ENCODE measurements at regions not wholly inside any gene's neighbourhood (a gene's known extent, or its start where the extent isn't known, plus 50 kb on each side); places are given as distances from the start of the nearest gene placed in this dataset.

GRCh38 chr10:111392910-111393309 lies 316.1 kb downstream of the ADRA2A start:
- Histone ChIP-seq H3K4me3 (ENCODE audit: low read depth in 1 of 2, low read length in 2 of 2) (no peak overlapping the region), H3K9me3 (ENCODE audit: control insufficient read depth in 1 of 2, low read length in 2 of 2) (no peaks in the 10 kb centered on the region), H3K27me3 (ENCODE audit: low read depth, low read length) (no peaks in the 10 kb centered on the region), H3K36me3 (ENCODE audit: control insufficient read depth in 1 of 2, insufficient read depth in 2 of 2, low read length in 2 of 2) (no peaks in the 10 kb centered on the region), H3K27ac (ENCODE audit: low read length) (no peak overlapping the region), H3K4me1 (ENCODE audit: control insufficient read depth in 1 of 2, insufficient read depth in 2 of 2, low read length in 2 of 2) (no peaks in the 10 kb centered on the region)

DNA sequence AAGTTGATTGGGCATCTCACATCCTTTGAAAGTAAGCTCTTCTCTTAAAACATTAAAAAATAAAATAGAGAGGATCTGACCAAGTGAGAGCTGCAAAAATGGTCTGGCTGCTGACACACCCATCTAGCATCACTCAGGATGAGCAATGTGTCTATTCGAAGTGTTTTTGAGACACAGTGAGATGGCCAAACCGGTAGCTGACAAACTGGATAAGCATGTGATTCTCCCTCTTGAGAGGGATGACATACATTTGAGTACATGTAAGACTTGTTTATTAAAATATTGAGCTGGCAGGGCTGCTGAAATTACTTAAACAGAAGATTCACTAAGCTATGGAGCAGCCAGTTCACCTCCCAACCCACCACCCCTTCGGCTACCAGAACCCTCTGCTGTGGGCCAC lies 333.9 kb downstream of the ADRA2A start:
- Histone ChIP-seq H3K4me1 (ENCODE audit: control insufficient read depth in 1 of 2, insufficient read depth in 2 of 2, low read length in 2 of 2) (no peaks in the 10 kb centered on the region), H3K27me3 (ENCODE audit: low read depth, low read length) (no peaks in the 10 kb centered on the region), H3K9me3 (ENCODE audit: control insufficient read depth in 1 of 2, low read length in 2 of 2) (no peaks in the 10 kb centered on the region), H3K36me3 (ENCODE audit: control insufficient read depth in 1 of 2, insufficient read depth in 2 of 2, low read length in 2 of 2) (no peaks in the 10 kb centered on the region), H3K27ac (ENCODE audit: low read length) (no peak overlapping the region), H3K4me3 (ENCODE audit: low read depth in 1 of 2, low read length in 2 of 2) (no peak overlapping the region)

DNA sequence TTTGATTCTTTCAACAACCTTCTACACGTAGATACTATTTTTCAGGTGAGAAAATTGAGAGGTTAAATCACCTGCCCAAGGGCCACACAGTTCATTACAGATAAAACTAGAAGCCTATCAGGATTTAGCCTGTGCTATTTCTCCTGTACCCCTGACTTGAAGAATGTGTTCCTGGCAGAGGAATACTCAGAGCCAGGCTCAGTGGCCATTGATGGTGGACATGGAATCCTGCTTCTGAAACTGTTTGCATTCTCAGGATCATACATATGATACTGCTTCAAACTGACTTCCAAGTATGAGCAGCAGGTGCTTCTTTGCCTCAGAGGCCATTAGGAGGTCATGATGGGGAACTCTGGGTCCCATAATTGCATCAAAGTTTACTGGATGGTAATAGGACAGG lies 348.6 kb downstream of the ADRA2A start:
- H3K9me3 ChIP-seq (ENCODE audit: control insufficient read depth in 1 of 2, low read length in 2 of 2) = no peaks in the 10 kb centered on the region
- no peaks in the 10 kb centered on the region for H3K4me1 ChIP-seq (ENCODE audit: control insufficient read depth in 1 of 2, insufficient read depth in 2 of 2, low read length in 2 of 2)
- no peak overlapping the region for H3K4me3 ChIP-seq (ENCODE audit: low read depth in 1 of 2, low read length in 2 of 2)
- no peak overlapping the region for H3K27ac ChIP-seq (ENCODE audit: low read length)
- H3K27me3 ChIP-seq (ENCODE audit: low read depth, low read length) = no peaks in the 10 kb centered on the region
- H3K36me3 ChIP-seq (ENCODE audit: control insufficient read depth in 1 of 2, insufficient read depth in 2 of 2, low read length in 2 of 2) = no peaks in the 10 kb centered on the region

DNA sequence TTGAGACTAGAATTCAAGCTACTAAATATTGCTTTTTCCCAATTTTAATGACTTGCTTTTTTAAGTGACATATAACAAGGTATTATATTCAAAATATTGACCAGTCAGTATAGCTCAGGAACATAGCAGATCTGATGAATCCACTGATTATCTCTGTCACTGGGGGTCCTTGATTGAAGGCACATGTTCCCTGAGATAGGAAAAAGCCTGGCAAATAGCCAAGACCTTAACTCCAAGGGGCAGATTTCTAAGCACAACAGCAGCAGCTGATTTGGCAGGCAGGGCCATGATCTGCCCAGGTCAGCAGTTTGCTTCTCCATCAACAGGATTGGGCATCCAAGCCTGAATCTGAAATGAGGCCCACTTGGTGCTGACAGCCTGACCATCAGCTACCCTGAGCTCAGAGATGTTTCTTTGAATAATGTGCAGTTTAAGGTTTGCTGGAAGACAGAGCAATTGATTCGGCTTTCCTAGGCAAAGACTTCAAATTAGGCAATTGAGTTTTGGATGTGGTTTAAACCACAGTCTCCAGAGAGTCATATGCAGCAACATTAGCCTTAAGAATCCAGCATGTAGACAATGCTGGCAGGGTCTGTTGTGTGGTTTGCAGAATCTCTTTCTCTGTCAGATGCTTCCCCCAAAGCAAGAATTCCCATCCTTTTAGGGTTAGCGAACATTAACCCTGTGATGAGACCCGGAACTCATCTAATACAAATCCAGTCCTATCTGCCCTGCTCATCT lies 352.6 kb downstream of the ADRA2A start:
- Histone ChIP-seq H3K9me3 (ENCODE audit: control insufficient read depth in 1 of 2, low read length in 2 of 2) (no peaks in the 10 kb centered on the region), H3K4me1 (ENCODE audit: control insufficient read depth in 1 of 2, insufficient read depth in 2 of 2, low read length in 2 of 2) (no peaks in the 10 kb centered on the region), H3K27ac (ENCODE audit: low read length) (no peak overlapping the region), H3K36me3 (ENCODE audit: control insufficient read depth in 1 of 2, insufficient read depth in 2 of 2, low read length in 2 of 2) (no peaks in the 10 kb centered on the region), H3K27me3 (ENCODE audit: low read depth, low read length) (no peaks in the 10 kb centered on the region), H3K4me3 (ENCODE audit: low read depth in 1 of 2, low read length in 2 of 2) (no peak overlapping the region)

DNA sequence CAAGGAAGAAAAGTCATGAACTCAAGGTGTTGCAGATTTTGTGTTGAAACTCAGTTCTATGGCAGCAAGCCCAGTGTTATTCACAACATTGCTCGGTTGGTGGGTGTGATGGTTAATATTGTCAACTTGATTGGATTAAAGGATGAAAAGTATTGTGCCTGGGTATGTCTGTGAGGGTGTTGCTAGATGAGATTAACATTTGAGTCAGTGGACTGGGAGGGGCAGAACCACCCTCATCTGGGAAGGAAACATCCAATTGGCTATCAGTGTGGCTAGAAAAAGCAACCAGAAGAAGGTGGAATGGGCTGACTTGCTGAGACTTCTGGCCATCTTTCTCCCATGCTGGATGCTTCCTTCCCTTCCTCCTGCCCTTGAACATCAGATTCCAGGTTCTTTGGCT lies 353.2 kb downstream of the ADRA2A start:
- Histone ChIP-seq H3K4me1 (ENCODE audit: control insufficient read depth in 1 of 2, insufficient read depth in 2 of 2, low read length in 2 of 2) (no peaks in the 10 kb centered on the region), H3K9me3 (ENCODE audit: control insufficient read depth in 1 of 2, low read length in 2 of 2) (no peaks in the 10 kb centered on the region), H3K36me3 (ENCODE audit: control insufficient read depth in 1 of 2, insufficient read depth in 2 of 2, low read length in 2 of 2) (no peaks in the 10 kb centered on the region), H3K27me3 (ENCODE audit: low read depth, low read length) (no peaks in the 10 kb centered on the region), H3K4me3 (ENCODE audit: low read depth in 1 of 2, low read length in 2 of 2) (no peak overlapping the region), H3K27ac (ENCODE audit: low read length) (no peak overlapping the region)

DNA sequence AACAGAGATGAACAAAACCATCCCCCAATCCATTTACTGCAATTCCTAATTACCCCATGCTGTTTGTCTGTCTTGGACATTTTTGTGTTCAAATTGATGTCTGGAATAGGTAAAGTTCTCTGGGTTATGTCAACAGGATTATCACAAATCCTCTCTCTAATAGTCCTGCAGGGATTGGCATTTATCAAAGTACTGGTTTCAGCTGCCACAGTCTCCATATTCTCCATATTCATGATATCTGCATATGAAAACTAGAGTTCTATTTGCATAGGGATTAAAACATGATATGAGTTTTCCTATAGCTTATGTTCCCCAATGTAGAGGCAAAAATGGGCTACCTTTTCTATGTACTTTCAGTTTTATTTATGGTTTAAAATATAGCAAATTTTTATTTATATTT lies 355.8 kb downstream of the ADRA2A start:
- H3K9me3 ChIP-seq (ENCODE audit: control insufficient read depth in 1 of 2, low read length in 2 of 2) = no peaks in the 10 kb centered on the region
- no peak overlapping the region for H3K4me3 ChIP-seq (ENCODE audit: low read depth in 1 of 2, low read length in 2 of 2)
- H3K27me3 ChIP-seq (ENCODE audit: low read depth, low read length) = no peaks in the 10 kb centered on the region
- H3K36me3 ChIP-seq (ENCODE audit: control insufficient read depth in 1 of 2, insufficient read depth in 2 of 2, low read length in 2 of 2) = no peaks in the 10 kb centered on the region
- H3K4me1 ChIP-seq (ENCODE audit: control insufficient read depth in 1 of 2, insufficient read depth in 2 of 2, low read length in 2 of 2) = no peaks in the 10 kb centered on the region
- H3K27ac ChIP-seq (ENCODE audit: low read length) = no peak overlapping the region

DNA sequence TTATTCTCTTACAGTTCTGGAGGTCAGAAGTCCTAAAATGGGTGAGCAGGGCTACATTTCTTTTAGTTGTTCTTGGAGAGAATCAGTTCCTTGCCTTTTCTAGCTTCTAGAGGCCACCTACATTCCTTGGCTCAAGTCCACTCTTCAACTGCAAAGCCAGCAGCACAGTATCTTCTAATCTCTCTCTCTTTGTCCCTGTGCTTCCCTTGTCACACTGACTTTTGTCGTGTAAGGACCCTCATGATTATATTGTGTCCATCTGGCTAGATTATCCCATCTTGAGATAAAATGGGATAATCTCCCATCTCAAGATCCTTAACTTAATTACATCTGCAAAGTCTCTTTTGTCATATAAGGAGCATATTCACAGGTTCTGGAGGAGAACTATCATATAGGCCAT lies 359.0 kb downstream of the ADRA2A start:
- no peaks in the 10 kb centered on the region for H3K27me3 ChIP-seq (ENCODE audit: low read depth, low read length)
- no peak overlapping the region for H3K27ac ChIP-seq (ENCODE audit: low read length)
- no peaks in the 10 kb centered on the region for H3K36me3 ChIP-seq (ENCODE audit: control insufficient read depth in 1 of 2, insufficient read depth in 2 of 2, low read length in 2 of 2)
- H3K4me3 ChIP-seq (ENCODE audit: low read depth in 1 of 2, low read length in 2 of 2) = no peak overlapping the region
- no peaks in the 10 kb centered on the region for H3K4me1 ChIP-seq (ENCODE audit: control insufficient read depth in 1 of 2, insufficient read depth in 2 of 2, low read length in 2 of 2)
- H3K9me3 ChIP-seq (ENCODE audit: control insufficient read depth in 1 of 2, low read length in 2 of 2) = no peaks in the 10 kb centered on the region

- H3K4me1 ChIP-seq (ENCODE audit: control insufficient read depth in 1 of 2, insufficient read depth in 2 of 2, low read length in 2 of 2) = no peaks in the 10 kb centered on the region
- no peaks in the 10 kb centered on the region for H3K36me3 ChIP-seq (ENCODE audit: control insufficient read depth in 1 of 2, insufficient read depth in 2 of 2, low read length in 2 of 2)
- H3K27me3 ChIP-seq (ENCODE audit: low read depth, low read length) = no peaks in the 10 kb centered on the region
- H3K9me3 ChIP-seq (ENCODE audit: control insufficient read depth in 1 of 2, low read length in 2 of 2) = no peaks in the 10 kb centered on the region
- H3K27ac ChIP-seq (ENCODE audit: low read length) = no peak overlapping the region
- no peak overlapping the region for H3K4me3 ChIP-seq (ENCODE audit: low read depth in 1 of 2, low read length in 2 of 2)
These were observed 362.4 kb downstream of the ADRA2A start for GRCh38 chr10:111439034-111439842.

DNA sequence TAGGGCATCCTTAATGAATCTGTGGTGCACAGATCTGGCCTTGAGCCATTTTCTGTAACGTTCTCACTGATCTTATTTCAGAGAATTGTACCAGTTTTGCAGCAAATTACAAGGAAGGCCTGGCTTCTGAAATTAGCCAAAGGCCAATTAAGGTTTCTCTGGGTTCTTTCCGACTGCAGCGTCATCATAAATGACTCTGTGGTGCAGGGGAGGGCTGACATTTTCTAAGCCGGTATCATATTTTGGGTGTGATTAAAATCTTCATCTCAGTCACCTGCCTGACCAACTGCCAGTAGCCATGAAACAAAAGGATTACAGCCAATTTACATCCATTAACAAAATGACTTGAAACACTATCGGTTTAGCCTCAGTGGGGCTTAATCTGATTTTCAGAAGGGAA lies 363.7 kb downstream of the ADRA2A start:
- no peaks in the 10 kb centered on the region for H3K27me3 ChIP-seq (ENCODE audit: low read depth, low read length)
- no peak overlapping the region for H3K27ac ChIP-seq (ENCODE audit: low read length)
- H3K36me3 ChIP-seq (ENCODE audit: control insufficient read depth in 1 of 2, insufficient read depth in 2 of 2, low read length in 2 of 2) = no peaks in the 10 kb centered on the region
- H3K9me3 ChIP-seq (ENCODE audit: control insufficient read depth in 1 of 2, low read length in 2 of 2) = no peaks in the 10 kb centered on the region
- no peaks in the 10 kb centered on the region for H3K4me1 ChIP-seq (ENCODE audit: control insufficient read depth in 1 of 2, insufficient read depth in 2 of 2, low read length in 2 of 2)
- H3K4me3 ChIP-seq (ENCODE audit: low read depth in 1 of 2, low read length in 2 of 2) = no peak overlapping the region

- no peaks in the 10 kb centered on the region for H3K4me1 ChIP-seq (ENCODE audit: control insufficient read depth in 1 of 2, insufficient read depth in 2 of 2, low read length in 2 of 2)
- no peaks in the 10 kb centered on the region for H3K36me3 ChIP-seq (ENCODE audit: control insufficient read depth in 1 of 2, insufficient read depth in 2 of 2, low read length in 2 of 2)
- H3K9me3 ChIP-seq (ENCODE audit: control insufficient read depth in 1 of 2, low read length in 2 of 2) = no peaks in the 10 kb centered on the region
- no peak overlapping the region for H3K27ac ChIP-seq (ENCODE audit: low read length)
- H3K4me3 ChIP-seq (ENCODE audit: low read depth in 1 of 2, low read length in 2 of 2) = no peak overlapping the region
- no peaks in the 10 kb centered on the region for H3K27me3 ChIP-seq (ENCODE audit: low read depth, low read length)
These were observed 368.8 kb downstream of the ADRA2A start for GRCh38 chr10:111445667-111446066.

DNA sequence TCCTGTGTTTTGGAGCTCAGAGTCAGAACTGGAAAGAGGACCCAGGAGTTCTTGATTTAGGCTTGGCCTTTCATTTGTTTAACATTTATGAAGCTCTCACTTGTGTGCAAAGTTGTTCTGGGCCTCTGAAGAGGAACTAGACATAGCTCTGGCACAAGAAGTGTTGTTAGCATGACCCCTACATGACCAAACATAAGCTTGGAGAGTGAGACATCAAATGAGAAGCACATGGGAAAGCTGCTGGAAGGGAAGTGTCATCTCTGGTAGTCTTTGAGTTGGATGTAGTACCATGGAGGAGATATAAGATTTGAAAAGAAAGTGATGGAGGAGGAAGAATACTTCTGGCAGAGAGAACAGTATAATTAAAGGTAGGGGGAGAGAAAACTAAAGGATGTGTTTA lies 370.1 kb downstream of the ADRA2A start:
- Histone ChIP-seq H3K9me3 (ENCODE audit: control insufficient read depth in 1 of 2, low read length in 2 of 2) (no peaks in the 10 kb centered on the region), H3K4me1 (ENCODE audit: control insufficient read depth in 1 of 2, insufficient read depth in 2 of 2, low read length in 2 of 2) (no peaks in the 10 kb centered on the region), H3K4me3 (ENCODE audit: low read depth in 1 of 2, low read length in 2 of 2) (no peak overlapping the region), H3K36me3 (ENCODE audit: control insufficient read depth in 1 of 2, insufficient read depth in 2 of 2, low read length in 2 of 2) (no peaks in the 10 kb centered on the region), H3K27me3 (ENCODE audit: low read depth, low read length) (no peaks in the 10 kb centered on the region), H3K27ac (ENCODE audit: low read length) (no peak overlapping the region)
